ENCODE measurements at regions not wholly inside any gene's neighbourhood (a gene's known extent, or its start where the extent isn't known, plus 50 kb on each side); places are given as distances from the start of the nearest gene placed in this dataset.

- POLR2A ChIA-PET, result no interaction called here
- no peak for TF ChIP-seq CTCF (IDR thresholded peaks at IDR 0.05; ENCODE audit: control extremely low read depth, extremely low read depth, low read depth, missing control alignments)
- DNase-seq (ENCODE audit: extremely low spot score), result no peak
- CTCF ChIA-PET, result interaction anchor here (0.7 to 1.0 kb wide), 2 partner anchors 13 kb away, joined by 3 to 4 read pairs; no protein-coding TSS in a partner anchor
These were observed 1609.2 kb downstream of the STIM2 start for GRCh38 chr4:28469886-28470285.

- ChIA-PET POLR2A (no interaction called here), CTCF (no interaction called here)
- TF ChIP-seq CTCF (IDR thresholded peaks at IDR 0.05; ENCODE audit: control extremely low read depth, extremely low read depth, low read depth, missing control alignments), result no peak
- DNase-seq (ENCODE audit: extremely low spot score), result no peak
These were observed 1614.7 kb downstream of the STIM2 start for GRCh38 chr4:28475381-28475780.

GRCh38 chr4:28479666-28480065 lies 1619.0 kb downstream of the STIM2 start:
- ChIA-PET POLR2A (no interaction called here), CTCF (no interaction called here)
- no peak for TF ChIP-seq CTCF (IDR thresholded peaks at IDR 0.05; ENCODE audit: control extremely low read depth, extremely low read depth, low read depth, missing control alignments)
- no peak for DNase-seq (ENCODE audit: extremely low spot score)

- TF ChIP-seq CTCF (IDR thresholded peaks at IDR 0.05; ENCODE audit: control extremely low read depth, extremely low read depth, low read depth, missing control alignments), result no peak
- DNase-seq (ENCODE audit: extremely low spot score), result no peak
- ChIA-PET CTCF (no interaction called here), POLR2A (no interaction called here)
These were observed 1620.9 kb downstream of the STIM2 start for GRCh38 chr4:28481565-28481964.

GRCh38 chr4:28482580-28483270 lies 1622.1 kb downstream of the STIM2 start:
- POLR2A ChIA-PET, result no interaction called here
- no peak for TF ChIP-seq CTCF (IDR thresholded peaks at IDR 0.05; ENCODE audit: control extremely low read depth, extremely low read depth, low read depth, missing control alignments)
- CTCF ChIA-PET, result interaction anchor here (1.3 to 1.5 kb wide), 2 partner anchors 13 to 15 kb away, joined by 3 to 5 read pairs; no protein-coding TSS in a partner anchor
- no peak for DNase-seq (ENCODE audit: extremely low spot score)

GRCh38 chr4:28488021-28488420 lies 1627.4 kb downstream of the STIM2 start:
- DNase-seq (ENCODE audit: extremely low spot score), result no peak
- CTCF ChIA-PET, result no interaction called here
- no peak for TF ChIP-seq CTCF (IDR thresholded peaks at IDR 0.05; ENCODE audit: control extremely low read depth, extremely low read depth, low read depth, missing control alignments)
- POLR2A ChIA-PET, result no interaction called here
